ENCODE measurements at regions not wholly inside any gene's neighbourhood (a gene's known extent, or its start where the extent isn't known, plus 50 kb on each side); places are given as distances from the start of the nearest gene placed in this dataset.

GRCh38 chr2:189959450-189959849 is 103.1 kb downstream of the MSTN start:
- TF ChIP-seq, protein P1, sequence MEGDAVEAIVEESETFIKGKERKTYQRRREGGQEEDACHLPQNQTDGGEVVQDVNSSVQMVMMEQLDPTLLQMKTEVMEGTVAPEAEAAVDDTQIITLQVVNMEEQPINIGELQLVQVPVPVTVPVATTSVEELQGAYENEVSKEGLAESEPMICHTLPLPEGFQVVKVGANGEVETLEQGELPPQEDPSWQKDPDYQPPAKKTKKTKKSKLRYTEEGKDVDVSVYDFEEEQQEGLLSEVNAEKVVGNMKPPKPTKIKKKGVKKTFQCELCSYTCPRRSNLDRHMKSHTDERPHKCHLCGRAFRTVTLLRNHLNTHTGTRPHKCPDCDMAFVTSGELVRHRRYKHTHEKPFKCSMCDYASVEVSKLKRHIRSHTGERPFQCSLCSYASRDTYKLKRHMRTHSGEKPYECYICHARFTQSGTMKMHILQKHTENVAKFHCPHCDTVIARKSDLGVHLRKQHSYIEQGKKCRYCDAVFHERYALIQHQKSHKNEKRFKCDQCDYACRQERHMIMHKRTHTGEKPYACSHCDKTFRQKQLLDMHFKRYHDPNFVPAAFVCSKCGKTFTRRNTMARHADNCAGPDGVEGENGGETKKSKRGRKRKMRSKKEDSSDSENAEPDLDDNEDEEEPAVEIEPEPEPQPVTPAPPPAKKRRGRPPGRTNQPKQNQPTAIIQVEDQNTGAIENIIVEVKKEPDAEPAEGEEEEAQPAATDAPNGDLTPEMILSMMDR (IDR thresholded peaks at IDR 0.05) = no peak
- TF ChIP-seq POLR2A (IDR thresholded peaks at IDR 0.05) = no peak
- TF ChIP-seq POLR2AphosphoS5 (IDR thresholded peaks at IDR 0.05) = no peak
- TF ChIP-seq EP300 (IDR thresholded peaks at IDR 0.05) = no peak

All from gastroesophageal sphincter (tissue), 3 donors.